Stimulated activated CD4-positive, alpha-beta T cell treated with anti-CD3 and anti-CD28 coated beads, TNF-alpha, amount 100 ng/mL, for 48 hours (primary cell): ENCODE measurements at regions not wholly inside any gene's neighbourhood (a gene's known extent, or its start where the extent isn't known, plus 50 kb on each side); places are given as distances from the start of the nearest gene placed in this dataset.

Source experiments
- DNase-seq, 3 donors: peaks; one replicate each; pipeline ENCODE4 v3.0.0-alpha.2; 2020; ENCODE audit warnings: low read depth in 3 of 3

GRCh38 chr6:150651808-150652470 lies 52.3 kb downstream of the PLEKHG1 start:
- DNase-seq, result no peak

DNA sequence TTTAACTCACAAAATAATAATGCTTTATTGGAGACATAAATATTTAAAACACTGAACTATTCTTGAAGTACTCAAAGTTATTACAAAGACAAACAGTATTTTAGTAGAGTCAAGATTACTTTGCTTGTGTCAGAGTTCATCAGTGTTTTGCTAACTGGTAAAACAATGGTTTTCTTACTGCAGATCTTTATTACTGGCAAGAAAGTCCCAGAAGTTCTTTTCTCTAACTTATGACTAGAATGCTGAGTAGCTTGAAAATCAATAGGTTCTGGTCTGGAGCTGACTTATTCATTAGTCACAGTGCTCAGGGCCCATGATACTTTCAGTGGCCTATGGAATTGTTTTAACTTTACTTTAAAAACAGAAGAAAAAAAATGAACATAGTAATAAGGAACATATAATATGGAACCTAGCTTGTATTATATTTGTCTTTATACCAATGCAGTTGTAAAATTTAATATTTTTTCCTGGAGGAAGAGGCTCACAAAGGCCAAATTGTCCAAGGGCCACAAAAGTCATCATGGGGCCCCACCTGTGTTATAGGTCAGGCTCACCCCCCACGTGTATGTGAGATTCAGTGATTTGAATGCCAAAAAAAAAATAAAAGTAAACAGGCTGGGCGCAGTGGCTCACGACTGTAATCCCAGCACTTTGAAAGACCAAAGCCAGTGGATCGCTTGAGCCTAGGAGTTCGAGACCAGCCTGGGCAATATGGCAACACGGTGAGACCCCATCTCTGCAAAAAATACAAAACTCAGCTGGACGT lies 53.3 kb downstream of the PLEKHG1 start:
- no peak for DNase-seq

GRCh38 chr6:150654608-150655007 lies 54.9 kb downstream of the PLEKHG1 start:
- no peak for DNase-seq

GRCh38 chr6:150656156-150656555 lies 56.5 kb downstream of the PLEKHG1 start:
- DNase-seq, result no peak

- no peak for DNase-seq
These were observed 58.7 kb downstream of the PLEKHG1 start for GRCh38 chr6:150658421-150658820.

DNA sequence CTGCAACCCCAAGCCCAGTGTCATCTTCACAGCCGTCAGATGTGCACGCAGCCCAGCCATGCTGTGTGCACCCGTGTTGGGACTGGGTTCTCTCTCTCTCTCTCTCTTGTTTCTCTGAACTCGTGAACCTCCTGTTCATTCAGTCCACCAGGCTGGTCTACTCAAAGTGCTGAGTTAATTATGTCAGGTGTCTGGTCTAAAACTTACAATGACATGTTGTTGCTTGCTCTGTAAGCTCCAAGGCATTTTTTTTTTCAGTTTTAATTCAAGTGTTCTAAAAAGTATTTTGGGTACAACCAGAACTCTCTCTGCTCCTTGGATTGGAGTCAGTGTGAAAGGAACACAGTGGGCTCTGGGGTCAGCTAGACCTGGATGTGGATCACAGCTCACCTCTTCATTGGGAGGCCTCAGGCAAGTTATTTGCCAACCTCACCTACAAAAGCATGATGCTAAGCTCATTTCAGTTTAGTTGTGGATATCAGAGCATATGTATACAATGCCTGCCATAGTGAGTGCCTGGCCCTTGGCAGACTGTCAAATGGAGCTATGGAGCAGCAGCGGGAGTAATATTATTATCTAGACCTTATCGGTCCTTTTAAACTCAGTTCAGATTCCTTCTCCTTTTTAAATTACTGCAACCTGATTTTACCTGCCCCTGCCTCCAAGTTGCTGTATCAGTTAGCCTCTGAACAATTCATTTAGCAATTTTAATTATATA lies 59.5 kb downstream of the PLEKHG1 start:
- no peak for DNase-seq

GRCh38 chr6:150661216-150662007 lies 61.7 kb downstream of the PLEKHG1 start:
- no peak for DNase-seq

- DNase-seq, result no peak
These were observed 63.1 kb downstream of the PLEKHG1 start for GRCh38 chr6:150662814-150663213.

- no peak for DNase-seq
These were observed 64.4 kb downstream of the PLEKHG1 start for GRCh38 chr6:150664091-150664490.

GRCh38 chr6:150666071-150666470 lies 66.4 kb downstream of the PLEKHG1 start:
- DNase-seq, result no peak

DNA sequence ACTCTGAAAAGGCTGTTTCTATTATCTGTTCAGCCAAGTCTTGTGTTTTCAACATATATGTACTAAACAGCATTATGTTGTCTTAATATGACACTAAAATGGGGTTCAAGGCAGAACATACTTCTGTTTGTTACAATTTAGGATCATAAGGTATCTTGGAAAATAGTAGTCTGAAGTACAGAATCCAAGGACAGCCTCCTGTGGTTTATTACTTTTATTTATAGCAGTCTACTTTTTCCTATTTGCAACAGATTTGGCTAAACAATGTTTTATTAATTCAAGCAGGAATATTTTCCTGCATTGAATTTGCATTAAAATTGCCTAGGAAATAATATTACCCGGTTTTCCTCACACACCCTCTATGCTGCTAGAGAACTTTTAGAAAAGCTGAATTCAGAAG lies 67.7 kb downstream of the PLEKHG1 start:
- DNase-seq, result no peak

DNA sequence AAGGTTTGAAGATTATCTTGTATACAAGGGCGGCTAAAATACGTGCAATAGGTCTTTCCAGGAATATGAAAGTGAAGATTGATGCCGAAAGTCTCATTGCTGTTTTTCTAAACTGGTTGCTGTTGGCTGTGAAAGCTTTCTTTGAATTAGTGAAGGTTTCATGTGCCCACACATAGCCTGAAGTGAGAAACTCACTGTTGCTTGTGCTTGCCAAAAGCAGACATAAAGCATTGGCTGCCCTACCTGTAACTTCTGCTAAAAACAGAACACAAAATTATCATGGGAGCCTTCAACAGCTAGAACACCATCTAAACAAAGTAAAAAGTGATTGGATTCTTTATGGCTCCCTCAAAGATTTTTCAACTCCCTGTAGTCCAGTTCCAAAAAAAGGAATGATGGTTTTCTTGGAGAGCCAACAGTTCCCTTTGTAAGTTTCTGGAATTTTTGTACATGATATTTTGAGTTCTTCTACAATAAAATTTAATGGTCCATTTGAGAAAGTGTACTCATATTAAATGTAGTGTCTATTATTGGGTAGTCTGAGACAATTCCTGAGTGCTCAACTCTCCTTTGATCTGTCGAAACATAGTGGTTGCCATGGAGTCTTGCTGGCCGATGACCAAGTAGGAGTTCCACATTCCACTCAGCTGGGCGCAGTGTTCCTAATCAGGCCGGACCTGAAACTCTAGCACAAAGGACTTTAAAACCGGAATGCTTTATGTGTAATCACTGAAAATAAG lies 68.5 kb downstream of the PLEKHG1 start:
- no peak for DNase-seq

- no peak for DNase-seq
These were observed 69.2 kb downstream of the PLEKHG1 start for GRCh38 chr6:150668900-150669302.

DNA sequence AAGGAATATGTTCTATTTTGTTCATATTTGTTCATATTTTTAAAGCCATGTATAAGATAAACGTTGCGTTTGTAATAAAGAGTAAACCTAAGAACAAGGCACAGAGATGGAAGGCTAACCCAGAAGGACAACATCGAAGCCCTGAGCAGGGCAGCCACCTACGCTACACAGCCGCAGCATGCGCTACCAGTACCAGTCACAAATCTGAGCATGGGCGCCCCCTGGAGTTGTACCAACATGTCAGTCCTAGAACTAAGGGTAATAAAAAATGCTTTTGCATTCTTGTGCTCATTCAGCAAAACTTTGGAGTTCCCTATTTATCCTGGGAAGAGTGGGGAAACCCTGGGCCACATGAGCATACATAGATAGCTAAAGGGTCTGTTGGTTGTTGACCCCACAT lies 70.6 kb downstream of the PLEKHG1 start:
- no peak for DNase-seq

GRCh38 chr6:150672800-150673199 lies 73.1 kb downstream of the PLEKHG1 start:
- no peak for DNase-seq

DNA sequence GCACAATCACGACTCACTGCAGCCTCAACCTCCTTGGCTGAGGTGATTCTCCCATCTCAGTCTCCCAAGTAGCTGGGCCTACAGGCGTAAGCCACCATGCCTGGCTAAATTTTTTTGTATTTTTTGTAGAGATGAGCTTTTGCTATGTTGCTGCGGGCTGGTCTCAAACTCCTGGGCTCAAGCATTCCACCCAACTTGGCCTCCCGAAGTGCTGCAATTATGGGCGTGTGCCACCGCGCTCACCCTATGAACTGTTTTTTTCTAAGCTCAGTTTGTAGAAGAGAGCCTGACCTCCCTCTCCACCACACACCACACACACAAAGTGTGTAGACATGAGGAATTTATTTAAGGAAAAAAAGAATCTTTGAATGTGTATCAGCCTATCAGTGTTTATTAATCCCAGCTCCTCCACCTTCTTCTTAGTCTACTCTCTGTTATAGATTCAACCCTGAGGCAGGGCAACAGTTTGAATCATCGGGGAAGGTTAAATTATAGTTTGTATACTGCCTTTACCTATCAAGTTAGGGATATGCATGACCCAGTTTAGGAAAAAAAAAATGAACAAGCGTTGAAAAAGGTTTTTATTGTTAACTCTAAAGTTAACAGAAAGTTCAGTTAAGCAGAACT lies 74.1 kb downstream of the PLEKHG1 start:
- DNase-seq, result no peak

DNA sequence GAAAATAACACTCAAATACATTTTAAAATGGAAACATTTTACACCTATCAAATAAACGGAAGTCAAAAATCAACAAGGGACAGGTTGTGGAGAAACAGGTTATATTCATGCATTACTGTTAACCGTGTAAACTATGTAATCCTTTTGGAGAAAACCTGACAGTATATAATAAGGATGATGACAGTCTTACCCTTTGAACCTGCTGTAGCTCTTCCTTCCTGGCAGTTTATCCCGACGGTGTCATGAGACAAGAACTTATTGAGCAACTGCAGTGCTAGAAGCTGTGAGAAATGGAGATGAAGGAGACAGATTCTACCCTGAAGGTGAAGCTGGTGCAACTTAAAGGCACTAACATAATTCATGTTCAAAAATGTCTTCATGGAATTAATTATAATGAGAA lies 76.7 kb downstream of the PLEKHG1 start:
- no peak for DNase-seq

DNA sequence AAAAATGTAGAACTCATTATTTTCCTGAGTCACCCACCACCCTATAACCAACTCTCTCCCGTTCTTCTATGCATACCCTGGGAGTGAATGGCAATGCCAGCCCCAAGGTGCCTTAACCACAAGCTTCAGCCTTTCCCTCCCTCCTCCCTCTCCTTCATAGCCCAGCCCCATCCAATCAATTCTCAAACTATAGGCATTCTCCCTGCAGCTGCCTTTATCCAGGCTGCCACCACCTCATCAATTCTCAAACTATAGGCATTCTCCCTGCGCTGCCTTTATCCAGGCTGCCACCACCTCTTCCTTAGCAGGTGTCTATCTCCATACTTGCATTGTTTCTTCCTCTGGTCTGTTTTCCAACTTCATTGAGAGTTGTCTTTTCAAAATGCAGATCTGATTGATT lies 77.1 kb downstream of the PLEKHG1 start:
- no peak for DNase-seq

DNA sequence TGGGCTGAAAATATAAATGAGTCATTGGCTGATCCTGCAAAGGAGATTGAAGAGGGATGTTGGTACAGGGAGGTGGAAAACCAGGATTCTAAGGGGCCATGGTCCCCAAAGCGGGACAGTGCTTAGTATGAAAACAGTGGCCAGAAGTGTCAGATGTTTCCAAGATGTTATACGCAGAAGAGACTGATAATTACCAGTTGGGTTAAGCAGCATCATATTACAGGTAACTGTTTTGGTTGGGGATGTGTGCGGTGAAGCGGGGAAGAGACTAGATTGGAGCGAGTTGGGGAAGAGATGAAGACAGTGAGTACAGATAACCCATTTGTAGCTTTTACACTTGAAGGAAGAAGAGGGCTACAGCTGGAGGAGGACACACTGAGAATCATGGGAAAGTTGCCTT lies 80.8 kb downstream of the PLEKHG1 start:
- no peak for DNase-seq

- no peak for DNase-seq
These were observed 82.1 kb downstream of the PLEKHG1 start for GRCh38 chr6:150681578-150682395.
